ENCODE measurements at regions not wholly inside any gene's neighbourhood (a gene's known extent, or its start where the extent isn't known, plus 50 kb on each side); places are given as distances from the start of the nearest gene placed in this dataset.

DNA sequence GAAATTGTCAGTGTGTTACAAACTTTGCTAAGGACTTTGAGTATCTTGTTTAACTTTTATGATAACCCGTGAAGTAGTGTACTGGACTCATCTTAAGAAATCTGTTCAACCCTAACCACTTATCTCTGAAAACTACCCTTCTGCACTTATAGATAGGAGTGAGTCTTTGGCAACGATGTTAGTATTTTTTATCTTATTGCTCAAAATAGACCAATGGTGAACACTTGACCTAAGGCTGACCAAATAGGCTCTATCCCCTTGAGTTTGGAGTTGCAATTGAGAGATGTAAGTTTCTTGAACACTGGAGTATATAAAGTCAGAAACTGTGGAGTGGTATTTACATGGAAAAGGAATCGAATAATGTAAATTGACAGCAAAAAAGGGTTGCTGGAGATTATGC, 786.1 kb downstream of the TMTC2 start:
- DNase-seq (no peak), ATAC-seq (no peak)
- intact Hi-C loops (cut with DNase I, micrococcal nuclease), result no loop called here
- no peak for TF ChIP-seq CTCF (IDR thresholded peaks at IDR 0.05)
- Histone ChIP-seq H3K4me3 (no peak overlapping the region), H3K36me3 (ENCODE audit: low read depth) (no peaks in the 10 kb centered on the region), H3K4me1 (ENCODE audit: low read depth) (no peaks in the 10 kb centered on the region), H3K9me3 (no peaks in the 10 kb centered on the region)

DNA sequence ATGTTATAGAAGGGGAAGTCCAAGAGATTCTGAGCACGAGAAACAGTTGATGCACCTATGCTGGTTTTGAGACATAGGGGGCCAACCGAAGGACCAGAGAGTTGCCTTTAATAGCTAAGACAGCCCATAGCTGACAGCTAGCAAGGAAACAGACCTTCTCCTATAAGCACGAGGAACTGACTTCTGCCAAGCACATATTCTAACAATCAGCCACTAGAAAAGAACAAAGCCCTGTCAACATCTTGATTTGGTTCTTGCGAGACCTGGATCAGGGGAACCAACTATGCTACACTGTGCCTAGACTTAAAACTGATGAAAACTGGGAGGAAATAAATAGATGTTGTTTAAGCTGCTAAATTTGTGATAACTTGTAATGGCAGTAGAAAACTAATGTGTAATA, 785.6 kb downstream of the TMTC2 start:
- Histone ChIP-seq H3K9me3 (no peaks in the 10 kb centered on the region), H3K4me3 (no peak overlapping the region), H3K4me1 (ENCODE audit: low read depth) (no peaks in the 10 kb centered on the region), H3K36me3 (ENCODE audit: low read depth) (no peaks in the 10 kb centered on the region)
- no peak for TF ChIP-seq CTCF (IDR thresholded peaks at IDR 0.05)
- intact Hi-C loops (cut with DNase I, micrococcal nuclease), result no loop called here
- DNase-seq (no peak), ATAC-seq (no peak)

GRCh38 chr12:83471341-83471740, 784.6 kb downstream of the TMTC2 start:
- Histone ChIP-seq H3K9me3 (no peaks in the 10 kb centered on the region), H3K4me1 (ENCODE audit: low read depth) (no peaks in the 10 kb centered on the region), H3K36me3 (ENCODE audit: low read depth) (no peaks in the 10 kb centered on the region), H3K4me3 (no peak overlapping the region)
- intact Hi-C loops (cut with DNase I, micrococcal nuclease), result no loop called here
- TF ChIP-seq CTCF (IDR thresholded peaks at IDR 0.05), result no peak
- no peak for ATAC-seq
- DNase-seq, result no peak

GRCh38 chr12:83470749-83471148, 784.0 kb downstream of the TMTC2 start:
- peak; percentile 40 for ATAC-seq
- no peaks in the 10 kb centered on the region for H3K36me3 ChIP-seq (ENCODE audit: low read depth)
- no peak for TF ChIP-seq CTCF (IDR thresholded peaks at IDR 0.05)
- no peak for DNase-seq
- H3K9me3 ChIP-seq, result no peaks in the 10 kb centered on the region
- intact Hi-C loops (cut with DNase I, micrococcal nuclease), result no loop called here
- H3K4me1 ChIP-seq (ENCODE audit: low read depth), result no peaks in the 10 kb centered on the region
- no peak overlapping the region for H3K4me3 ChIP-seq

DNA sequence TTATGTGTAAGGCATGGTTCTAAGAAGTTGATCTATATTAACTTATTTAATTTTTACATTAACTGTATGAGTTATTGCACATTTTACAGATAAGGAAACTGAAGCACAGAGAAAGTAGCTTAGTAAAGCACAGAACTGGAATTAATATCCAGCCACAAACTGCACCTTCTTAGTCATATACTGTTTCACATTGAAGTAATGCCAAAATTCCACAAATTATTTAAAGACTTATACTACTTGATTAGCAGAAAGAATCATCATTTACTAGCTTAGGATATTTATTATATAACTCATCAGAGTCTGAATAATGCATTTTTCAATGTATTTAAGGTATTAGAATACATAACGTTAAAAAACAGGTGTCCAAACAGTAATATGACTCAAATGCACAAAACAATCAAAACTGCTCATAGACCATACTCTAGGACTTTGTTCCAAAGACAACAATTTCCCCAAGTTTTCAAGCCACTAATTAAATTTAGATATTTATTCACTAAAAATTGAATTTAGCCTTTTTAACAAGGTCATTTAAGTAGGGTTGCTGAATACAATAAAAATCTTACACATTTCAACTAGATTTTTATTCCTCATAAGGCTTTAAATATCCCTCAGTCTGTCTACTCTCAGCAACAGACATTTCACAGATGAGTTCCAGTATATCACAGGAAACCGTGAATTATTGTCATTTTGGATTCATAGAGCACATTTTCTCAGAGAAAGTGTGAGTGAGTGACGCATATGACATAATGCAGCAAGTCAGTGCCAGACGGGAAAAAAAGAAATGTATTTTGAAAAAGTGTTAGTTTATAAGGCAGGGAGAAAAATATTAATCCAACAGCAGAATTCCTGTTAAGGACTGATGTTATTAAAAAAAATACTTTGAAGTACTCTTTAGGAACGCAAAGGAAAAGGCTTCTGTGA, 782.5 kb downstream of the TMTC2 start:
- TF ChIP-seq CTCF (IDR thresholded peaks at IDR 0.05), result no peak
- no peak overlapping the region for H3K4me3 ChIP-seq
- intact Hi-C loops (cut with DNase I, micrococcal nuclease), result no loop called here
- no peak for ATAC-seq
- no peaks in the 10 kb centered on the region for H3K4me1 ChIP-seq (ENCODE audit: low read depth)
- no peak for DNase-seq
- no peaks in the 10 kb centered on the region for H3K9me3 ChIP-seq
- H3K36me3 ChIP-seq (ENCODE audit: low read depth), result no peaks in the 10 kb centered on the region

Measured in mucosa of descending colon (tissue), 3 donors.